ENCODE measurements at regions not wholly inside any gene's neighbourhood (a gene's known extent, or its start where the extent isn't known, plus 50 kb on each side); places are given as distances from the start of the nearest gene placed in this dataset.

GRCh38 chr2:4486971-4487370 lies 783.6 kb downstream of the DCDC2C start:
- no peak for DNase-seq
- Histone ChIP-seq H3K4me3 (replicated peaks in 1 of 3) (no peak overlapping the region), H3K36me3 (no peaks in the 10 kb centered on the region), H3K27ac (no peak overlapping the region), H3K9me3 (no peaks in the 10 kb centered on the region), H3K4me1 (no peaks in the 10 kb centered on the region), H3K27me3 (no peaks in the 10 kb centered on the region)
- WGBS, 2 donors, result 71 to 75% methylated on average over 2 of the region's 2 CpGs
- TF ChIP-seq, protein P1, sequence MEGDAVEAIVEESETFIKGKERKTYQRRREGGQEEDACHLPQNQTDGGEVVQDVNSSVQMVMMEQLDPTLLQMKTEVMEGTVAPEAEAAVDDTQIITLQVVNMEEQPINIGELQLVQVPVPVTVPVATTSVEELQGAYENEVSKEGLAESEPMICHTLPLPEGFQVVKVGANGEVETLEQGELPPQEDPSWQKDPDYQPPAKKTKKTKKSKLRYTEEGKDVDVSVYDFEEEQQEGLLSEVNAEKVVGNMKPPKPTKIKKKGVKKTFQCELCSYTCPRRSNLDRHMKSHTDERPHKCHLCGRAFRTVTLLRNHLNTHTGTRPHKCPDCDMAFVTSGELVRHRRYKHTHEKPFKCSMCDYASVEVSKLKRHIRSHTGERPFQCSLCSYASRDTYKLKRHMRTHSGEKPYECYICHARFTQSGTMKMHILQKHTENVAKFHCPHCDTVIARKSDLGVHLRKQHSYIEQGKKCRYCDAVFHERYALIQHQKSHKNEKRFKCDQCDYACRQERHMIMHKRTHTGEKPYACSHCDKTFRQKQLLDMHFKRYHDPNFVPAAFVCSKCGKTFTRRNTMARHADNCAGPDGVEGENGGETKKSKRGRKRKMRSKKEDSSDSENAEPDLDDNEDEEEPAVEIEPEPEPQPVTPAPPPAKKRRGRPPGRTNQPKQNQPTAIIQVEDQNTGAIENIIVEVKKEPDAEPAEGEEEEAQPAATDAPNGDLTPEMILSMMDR (IDR thresholded peaks at IDR 0.05), result no peak
- intact Hi-C loops (cut with DNase I), result no loop called here

GRCh38 chr2:4499316-4500030 lies 796.1 kb downstream of the DCDC2C start:
- no peak for DNase-seq
- no peaks in the 10 kb centered on the region for H3K27me3 ChIP-seq
- no peak overlapping the region for H3K4me3 ChIP-seq (replicated peaks in 1 of 3)
- TF ChIP-seq, protein P1 (IDR thresholded peaks at IDR 0.05), result no peak
- TF ChIP-seq POLR2A (IDR thresholded peaks at IDR 0.05), result no peak
- no peaks in the 10 kb centered on the region for H3K9me3 ChIP-seq
- H3K4me1 ChIP-seq, result no peaks in the 10 kb centered on the region
- 93 to 94% methylated on average over 5 of the region's 5 CpGs for WGBS, 2 donors
- intact Hi-C loops (cut with DNase I), result no loop called here
- H3K36me3 ChIP-seq, result no peaks in the 10 kb centered on the region
- no peak overlapping the region for H3K27ac ChIP-seq

DNA sequence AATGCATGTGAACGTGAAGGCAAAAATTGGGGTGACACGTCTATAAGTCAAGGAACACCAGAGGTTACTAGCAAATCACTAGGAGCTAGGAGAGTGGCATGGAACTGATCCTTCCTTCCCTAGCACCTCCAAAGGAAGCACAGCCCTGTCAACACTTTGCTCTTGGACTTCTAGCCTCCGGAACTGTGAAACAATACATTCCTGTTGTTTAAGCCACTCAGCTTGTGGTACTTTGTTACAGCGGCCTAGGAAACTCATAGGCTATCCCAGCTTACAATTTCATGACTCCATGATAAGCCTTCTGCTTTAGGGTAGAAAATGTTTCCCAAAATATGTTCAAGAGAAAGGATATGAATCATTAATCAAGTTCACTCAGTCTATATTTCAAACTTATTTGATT lies 798.1 kb downstream of the DCDC2C start:
- Histone ChIP-seq H3K4me1 (no peaks in the 10 kb centered on the region), H3K27ac (no peak overlapping the region), H3K4me3 (replicated peaks in 1 of 3) (no peak overlapping the region), H3K36me3 (no peaks in the 10 kb centered on the region), H3K27me3 (no peaks in the 10 kb centered on the region), H3K9me3 (no peaks in the 10 kb centered on the region)
- intact Hi-C loops (cut with DNase I), result no loop called here
- no peak for DNase-seq
- WGBS, 2 donors, result 89 to 91% methylated on average over 4 of the region's 4 CpGs
- TF ChIP-seq POLR2A (IDR thresholded peaks at IDR 0.05), result no peak
- TF ChIP-seq, protein P1 (IDR thresholded peaks at IDR 0.05), result no peak

DNA sequence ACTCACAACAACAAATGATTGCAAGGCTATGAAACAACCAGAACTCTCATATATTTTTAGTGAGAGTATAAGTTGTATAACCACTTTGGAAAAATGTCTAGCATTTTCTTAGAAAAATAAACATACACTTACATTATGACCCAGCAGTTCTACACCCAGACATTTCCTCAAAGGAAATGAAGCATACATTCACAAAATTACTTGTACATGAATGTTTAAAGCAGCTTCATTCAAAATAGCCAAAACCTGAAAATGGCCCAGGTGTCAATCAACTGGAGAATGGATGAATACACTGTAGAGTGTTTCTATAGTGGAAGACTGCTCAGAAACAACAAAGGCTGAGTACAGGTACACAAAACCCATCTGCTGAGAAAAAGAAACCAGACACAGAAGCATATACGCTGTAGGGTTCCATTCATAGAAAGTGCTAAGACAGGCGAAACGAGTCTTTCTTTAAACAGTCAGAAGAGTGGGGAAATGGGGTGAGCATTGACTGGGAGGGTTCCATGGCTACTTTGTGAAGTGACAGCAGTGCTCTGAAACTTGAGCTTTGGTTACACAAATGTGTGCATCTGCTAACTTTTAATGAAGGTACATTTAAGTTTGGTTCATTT lies 799.0 kb downstream of the DCDC2C start:
- no peak for TF ChIP-seq POLR2A (IDR thresholded peaks at IDR 0.05)
- Histone ChIP-seq H3K36me3 (no peaks in the 10 kb centered on the region), H3K27me3 (no peaks in the 10 kb centered on the region), H3K9me3 (no peaks in the 10 kb centered on the region), H3K27ac (no peak overlapping the region), H3K4me3 (replicated peaks in 1 of 3) (no peak overlapping the region), H3K4me1 (no peaks in the 10 kb centered on the region)
- intact Hi-C loops (cut with DNase I), result no loop called here
- 53 to 56% methylated on average over 3 of the region's 3 CpGs for WGBS, 2 donors
- DNase-seq, result no peak

DNA sequence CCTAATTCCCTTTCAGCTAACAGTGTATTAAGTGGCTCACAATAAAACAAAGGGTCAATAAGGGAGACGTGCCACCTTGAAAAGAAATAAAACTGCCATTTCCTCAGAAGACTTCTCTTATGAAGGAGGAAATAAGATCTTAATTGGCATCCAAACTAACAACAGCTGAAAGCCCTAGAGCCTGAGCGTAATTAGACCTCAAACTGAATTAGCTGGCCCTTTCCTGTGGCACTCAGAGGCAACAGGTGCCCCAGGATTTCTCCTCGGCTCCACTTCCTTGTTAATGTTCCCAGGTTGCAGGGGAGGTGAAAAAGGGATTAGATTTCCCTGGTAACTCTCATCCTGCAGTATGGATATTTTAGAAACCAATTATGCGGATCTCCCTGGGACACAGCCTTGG lies 804.3 kb downstream of the DCDC2C start:
- DNase-seq, result no peak
- no peak overlapping the region for H3K27ac ChIP-seq
- WGBS, 2 donors, result 79 to 82% methylated on average over 4 of the region's 4 CpGs
- TF ChIP-seq, protein P1 (IDR thresholded peaks at IDR 0.05), result no peak
- TF ChIP-seq POLR2A (IDR thresholded peaks at IDR 0.05), result no peak
- intact Hi-C loops (cut with DNase I), result no loop called here
- H3K9me3 ChIP-seq, result no peaks in the 10 kb centered on the region
- no peaks in the 10 kb centered on the region for H3K36me3 ChIP-seq
- H3K4me1 ChIP-seq, result no peaks in the 10 kb centered on the region
- H3K27me3 ChIP-seq, result no peaks in the 10 kb centered on the region
- no peak overlapping the region for H3K4me3 ChIP-seq (replicated peaks in 1 of 3)

All from thyroid gland (tissue), 4 donors.